HG02840 (cell line): ENCODE measurements at regions not wholly inside any gene's neighbourhood (a gene's known extent, or its start where the extent isn't known, plus 50 kb on each side); places are given as distances from the start of the nearest gene placed in this dataset.

Experiments used
- ATAC-seq: cut with Tn5 transposase; IDR thresholded peaks from one replicate; pipeline ENCODE4 v1.9.1; 2021; ENCODE audit warnings: mild to moderate bottlenecking, moderate library complexity, moderate number of reproducible peaks; ENCODE audit not compliant: unreplicated experiment, low FRiP score

DNA sequence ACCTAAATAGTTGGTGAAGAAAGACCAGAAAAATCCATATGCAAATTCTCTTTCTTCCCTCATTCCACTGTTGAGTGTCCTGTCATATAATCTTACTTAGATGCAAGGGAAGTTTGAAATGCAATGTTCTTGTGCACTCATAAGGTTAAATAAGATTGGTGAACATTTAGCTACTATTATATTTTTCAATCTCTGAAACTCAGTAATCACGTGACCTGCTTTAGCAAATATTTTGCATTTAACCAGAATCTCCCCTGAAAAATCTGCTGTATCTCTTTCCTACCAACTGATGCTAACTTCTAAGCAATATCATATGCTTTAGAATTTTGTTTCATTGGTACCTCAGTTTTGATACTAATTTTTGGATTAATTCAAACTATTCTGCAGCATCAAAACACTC lies 533.2 kb downstream of the RIT2 start:
- no peak for ATAC-seq

DNA sequence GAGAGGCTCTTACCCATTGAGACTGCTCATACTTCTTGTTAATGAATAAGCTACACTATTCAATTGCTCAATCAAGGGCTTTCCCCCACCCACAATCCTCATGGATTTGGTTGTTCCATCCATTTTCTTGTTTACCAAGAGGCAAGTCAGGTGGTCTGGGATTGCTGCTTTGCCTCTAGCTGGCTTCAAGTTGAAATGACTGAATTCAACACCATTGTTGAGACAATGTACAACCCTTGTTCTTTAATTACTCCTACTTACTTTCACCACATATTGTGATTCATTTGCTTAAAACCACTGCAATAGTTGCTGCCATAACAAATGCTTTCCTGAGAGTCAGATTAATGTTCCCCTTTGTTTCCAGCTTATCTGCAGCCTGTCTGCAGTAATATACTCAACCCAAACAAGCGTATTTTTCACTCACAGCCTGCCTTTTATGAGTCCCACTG lies 532.2 kb downstream of the RIT2 start:
- no peak for ATAC-seq

DNA sequence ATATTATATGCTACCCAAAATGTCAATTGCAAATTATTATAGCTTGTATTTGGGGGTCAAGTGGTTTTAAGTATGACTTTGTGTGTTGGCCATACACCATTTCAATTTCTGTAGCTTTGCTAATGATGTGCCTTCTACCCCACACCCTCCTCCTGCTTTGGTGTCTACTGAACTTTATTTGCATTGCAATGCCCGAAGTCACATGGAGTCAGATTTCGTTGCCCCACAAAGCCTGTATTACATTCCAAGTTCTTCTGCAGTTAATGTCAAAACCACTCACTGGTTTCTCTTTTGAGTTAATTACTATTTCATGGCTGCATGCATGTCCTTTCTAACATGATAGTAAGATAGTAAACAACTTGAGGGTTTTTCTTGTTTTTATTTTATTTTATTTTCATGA lies 528.9 kb downstream of the RIT2 start:
- ATAC-seq: no peak

DNA sequence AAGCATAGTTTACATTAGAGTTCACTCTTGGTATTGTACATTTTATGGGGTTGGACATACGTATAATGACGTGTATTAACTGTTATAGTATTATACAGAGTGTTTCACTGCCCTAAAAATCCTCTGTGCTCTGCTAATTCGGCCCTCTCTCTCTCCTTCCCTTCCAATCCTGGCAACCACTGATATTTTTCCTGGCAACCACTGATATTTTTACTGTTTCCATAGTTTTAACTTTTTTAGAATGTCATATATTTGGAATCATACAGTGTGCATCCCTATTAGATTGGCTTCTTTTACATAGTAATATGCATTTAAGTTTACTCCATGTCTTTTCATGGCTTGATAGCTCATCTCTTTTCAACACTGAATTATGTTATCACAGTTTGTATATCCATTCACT lies 526.7 kb downstream of the RIT2 start:
- no peak for ATAC-seq

DNA sequence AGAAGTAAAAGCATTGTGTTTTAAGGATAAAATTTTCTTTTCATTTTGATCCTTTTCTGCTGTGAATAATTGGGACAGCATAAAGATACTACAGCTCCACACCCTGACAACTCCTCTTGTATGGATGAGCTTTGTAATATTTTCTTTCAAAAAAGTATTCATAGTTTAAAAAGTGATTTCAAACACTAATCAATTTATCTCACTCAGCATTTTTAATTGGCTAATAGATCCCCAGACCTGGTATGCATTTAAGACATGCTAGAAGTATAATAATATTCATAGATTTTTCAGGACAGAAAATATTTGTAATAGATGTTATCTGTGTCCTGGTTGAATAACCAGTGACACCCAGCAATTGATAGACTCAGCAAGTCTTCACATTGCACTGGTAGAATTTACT lies 510.7 kb downstream of the RIT2 start:
- no peak for ATAC-seq

DNA sequence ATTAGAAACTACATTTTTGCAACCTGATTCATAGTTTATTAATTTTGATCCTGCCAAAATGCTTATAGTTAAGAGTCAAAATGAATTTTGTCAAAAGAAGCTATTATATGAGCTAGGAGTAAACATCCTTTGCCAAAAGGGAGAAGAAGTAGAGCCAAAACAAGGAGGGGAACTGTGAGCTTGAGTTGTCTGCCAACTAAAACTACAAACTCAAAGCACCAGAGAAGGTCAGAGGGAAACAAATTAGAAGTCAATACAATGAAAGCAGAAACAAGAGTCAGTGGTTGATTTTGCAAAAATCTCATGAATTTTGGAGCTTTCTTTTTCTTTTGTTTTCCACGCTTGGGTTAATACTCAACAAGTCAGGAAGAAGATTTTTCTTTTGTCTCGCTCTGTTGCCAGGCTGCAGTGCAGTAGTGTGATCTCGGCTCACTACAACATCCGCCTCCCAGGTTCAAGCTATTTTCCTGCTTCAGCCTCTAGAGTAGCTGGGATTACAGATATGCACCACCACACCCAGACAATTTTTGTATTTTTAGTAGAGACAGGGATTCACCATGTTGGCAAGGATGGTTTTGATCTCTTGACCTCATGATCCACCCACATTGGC lies 508.5 kb downstream of the RIT2 start:
- no peak for ATAC-seq

DNA sequence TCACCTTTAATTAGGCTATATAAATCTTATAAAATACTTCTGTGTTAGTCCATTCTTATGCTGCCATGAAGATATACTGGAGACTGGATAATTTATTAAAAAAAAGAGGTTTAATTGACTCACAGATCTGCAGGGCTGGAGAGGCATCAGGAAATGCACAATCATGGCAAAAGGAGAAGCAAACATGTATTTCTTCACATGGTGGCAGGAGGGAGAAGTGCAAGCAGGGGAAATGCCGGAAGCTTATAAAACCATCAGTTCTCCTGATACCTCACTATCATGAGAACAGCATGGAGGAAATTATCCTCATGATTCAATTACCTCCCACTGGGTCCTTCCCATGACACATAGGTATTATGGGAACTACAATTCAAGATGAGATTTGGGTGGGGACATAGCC lies 504.4 kb downstream of the RIT2 start:
- ATAC-seq: no peak

DNA sequence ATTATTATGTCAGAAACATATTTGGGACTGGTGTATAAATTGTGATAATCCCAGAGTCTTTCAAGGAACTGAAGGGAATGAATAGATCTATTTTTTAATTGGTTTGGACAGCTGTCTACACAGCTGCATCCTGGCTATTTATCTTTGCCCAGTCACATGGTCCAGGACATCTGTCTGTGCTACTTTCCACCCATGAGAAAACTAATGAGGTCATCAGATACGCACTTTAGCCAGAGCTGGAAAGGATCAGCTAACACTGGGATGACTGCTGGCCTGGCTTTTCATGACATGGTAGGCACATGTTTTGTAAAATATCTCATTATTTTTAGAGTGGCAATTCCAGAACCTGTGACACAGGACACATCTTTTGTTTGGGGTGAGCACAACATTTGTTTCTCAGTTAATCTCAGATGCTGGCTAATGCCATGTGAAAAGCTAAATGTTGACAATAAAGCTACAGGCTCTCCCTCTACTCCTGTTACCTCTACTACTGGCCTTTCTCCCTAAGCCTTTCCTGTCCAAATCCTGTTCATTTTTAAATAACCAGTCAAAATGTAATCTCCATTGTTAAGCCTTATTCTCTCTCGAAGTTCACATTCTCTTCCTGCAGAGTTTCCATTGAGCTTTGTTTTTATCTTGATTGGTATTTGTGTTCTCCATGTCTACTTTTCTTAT lies 500.7 kb downstream of the RIT2 start:
- no peak for ATAC-seq

DNA sequence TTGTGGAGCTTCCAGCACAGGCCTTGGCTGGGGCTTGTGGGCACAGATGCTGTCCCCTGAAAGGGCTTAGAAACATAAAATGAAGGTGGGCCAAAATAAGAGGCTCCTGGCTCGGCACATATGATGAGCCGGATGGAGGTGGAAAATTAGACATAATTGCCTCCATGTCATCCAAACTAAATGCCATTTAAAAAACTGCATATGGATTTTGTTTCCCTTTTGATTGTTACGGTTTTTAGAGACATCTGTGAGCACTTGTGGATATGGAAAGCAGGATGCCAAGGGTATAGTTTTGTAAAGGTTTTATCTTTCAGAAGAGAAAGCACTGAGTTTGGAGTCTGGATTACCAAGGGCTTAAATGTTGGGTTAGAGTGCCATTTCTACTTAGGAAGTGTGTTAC lies 498.3 kb downstream of the RIT2 start:
- no peak for ATAC-seq

DNA sequence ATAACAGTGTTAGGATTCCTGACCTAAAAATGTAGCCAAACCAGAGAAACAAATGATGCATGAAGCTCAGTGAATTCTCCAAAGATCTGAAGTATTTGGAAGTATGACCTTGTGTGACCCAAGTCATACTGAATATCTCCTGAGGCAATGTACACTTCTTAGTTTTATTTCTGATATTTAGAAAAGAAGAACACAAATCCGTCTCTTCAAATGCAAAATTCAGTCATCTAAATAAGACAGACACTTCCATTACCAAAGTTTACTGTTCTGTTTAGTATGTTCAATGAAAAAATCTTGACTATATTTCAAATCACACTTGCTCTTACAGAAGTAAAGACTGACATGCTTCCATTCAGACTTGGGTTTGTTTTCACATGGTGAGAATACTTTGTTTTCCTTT lies 495.7 kb downstream of the RIT2 start:
- ATAC-seq: no peak

DNA sequence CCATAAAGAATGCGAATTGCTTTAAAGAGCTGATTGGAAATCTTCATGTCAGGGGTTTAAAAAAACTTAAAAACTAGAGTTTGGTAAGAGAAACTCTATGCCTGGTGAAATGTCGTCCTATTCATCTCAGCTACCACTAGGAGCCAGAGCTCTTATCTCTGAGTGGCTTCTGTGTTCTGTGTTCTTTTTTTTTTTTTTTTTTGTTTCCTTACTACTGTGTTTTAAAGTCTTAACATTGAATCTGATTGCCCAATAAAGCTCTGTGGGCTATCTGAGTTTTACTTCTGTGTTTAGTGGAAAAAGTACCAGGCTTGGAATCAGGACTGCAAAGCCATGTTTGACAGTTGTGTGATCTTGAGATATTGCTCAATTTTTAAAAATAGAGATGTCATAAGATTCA lies 494.8 kb downstream of the RIT2 start:
- ATAC-seq: no peak

DNA sequence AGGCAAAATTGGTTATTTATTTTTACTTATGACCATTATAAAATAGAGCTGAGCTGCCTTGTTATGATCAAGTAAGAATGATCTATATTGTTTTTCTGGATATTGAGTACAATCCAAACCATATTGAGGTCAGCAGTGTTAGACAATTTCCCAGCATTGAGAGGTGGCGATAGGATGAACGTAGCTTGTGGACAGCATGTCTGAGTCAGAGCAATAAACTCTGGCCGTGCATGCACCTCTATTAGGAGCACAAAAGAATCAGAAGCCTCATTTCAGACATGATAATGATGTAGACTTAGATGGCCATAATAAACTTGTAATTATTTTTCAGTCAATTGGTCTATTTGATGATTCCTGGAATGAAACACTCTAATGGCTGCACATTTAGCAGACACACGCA lies 491.6 kb downstream of the RIT2 start:
- ATAC-seq: no peak

DNA sequence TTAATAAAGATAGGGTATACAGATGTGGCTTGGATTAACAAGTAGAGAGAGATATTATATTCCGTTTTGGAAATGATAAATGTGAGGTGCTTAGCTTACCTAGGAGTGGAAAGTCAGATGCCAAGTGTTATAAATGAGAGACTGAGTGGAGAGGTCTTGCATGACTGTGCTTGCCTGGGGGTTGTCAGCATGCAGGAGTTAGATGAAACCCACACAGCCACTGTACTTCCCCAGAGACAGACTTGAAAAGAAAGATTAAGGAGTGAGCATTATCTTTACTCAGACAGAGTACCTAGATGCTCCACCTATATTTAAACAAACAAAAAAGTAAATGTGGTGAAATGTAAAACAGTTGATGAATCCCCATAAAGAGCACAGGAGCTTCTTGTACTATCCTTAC lies 482.7 kb downstream of the RIT2 start:
- no peak for ATAC-seq

DNA sequence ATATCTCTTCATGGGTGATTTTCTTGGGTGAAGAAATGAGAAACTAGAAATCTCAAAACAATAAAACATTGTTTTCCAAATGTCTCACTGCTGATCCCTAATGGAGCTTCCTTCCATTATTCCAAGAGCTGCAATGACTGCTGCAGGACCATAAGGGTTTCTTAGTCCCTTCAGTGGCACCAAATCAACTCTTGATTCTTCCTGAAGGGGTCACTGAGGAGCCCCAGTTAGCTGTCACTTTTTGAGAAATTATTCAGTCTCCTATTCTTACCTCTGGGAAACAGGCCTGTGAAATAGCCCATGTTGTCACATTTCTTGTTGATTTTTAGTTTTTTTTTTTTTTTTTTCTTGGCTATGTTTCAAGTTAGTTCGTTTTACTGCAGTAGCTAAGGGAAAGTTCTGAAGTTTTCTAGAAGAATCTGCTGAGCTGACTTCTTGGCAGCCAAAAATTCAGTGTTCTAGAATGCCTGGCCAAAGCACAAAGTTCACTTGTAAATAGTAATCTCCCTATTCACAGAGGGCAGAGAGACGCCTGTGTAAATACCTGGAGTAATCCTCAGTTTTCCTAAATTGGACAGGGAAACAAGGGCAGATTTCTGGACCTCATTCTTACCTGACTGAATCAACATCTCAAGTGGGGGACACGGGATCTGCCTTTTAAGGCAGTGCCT lies 480.0 kb downstream of the RIT2 start:
- no peak for ATAC-seq

DNA sequence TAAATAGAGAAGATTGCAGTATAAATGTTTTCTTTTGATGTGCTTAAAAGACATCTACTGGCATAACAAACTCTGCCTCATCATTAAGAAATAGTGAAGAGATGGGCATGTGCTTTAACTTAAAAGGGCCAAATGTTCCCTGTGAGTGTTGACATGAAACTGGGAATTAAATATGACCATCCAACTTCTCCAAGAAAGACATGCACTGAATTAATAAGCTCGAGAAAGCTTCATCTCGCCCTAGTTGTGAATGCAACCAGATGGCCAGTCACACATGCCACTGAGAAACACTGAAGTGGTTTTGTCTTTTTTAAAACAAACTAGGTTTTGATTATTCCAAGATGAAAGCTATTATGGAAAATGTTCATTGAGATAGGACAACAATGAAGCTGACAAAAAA lies 479.2 kb downstream of the RIT2 start:
- no peak for ATAC-seq

DNA sequence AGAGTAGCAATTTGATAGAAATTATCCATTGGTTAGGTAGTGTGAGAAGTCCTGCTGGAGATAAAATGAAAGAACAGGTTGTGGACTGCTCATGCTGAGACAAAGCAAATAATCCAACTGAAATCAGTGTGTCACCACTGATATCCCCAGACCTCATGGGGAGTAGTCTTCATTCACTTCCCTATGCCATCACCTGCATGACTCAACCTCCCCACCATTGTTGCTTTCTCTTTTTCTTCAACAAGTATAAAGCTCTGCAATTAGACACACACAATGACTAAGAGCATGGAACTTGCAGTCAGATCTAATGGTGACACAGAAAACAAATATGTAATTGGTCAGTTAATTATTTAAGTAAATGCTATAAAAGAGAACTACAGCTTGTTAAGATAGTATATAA lies 475.3 kb downstream of the RIT2 start:
- no peak for ATAC-seq

DNA sequence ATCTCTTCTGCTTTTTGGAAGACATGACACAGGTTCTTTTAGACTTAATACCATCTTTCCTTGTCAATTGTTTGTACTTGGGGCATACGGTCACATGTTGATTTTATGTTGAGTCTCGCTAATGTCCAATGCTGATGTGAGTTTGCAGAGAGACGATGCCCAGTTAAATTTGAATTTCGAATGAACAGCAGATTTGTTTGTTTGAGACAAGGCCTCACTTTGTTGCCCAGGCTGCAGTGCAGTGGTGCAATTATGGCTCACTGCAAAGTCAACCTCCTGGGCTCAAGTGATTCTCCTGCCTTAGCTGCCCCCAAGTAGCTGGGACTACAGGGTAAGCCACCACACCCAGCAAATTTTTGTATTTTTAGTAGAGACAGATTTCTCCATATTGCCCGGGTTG lies 473.5 kb downstream of the RIT2 start:
- ATAC-seq: no peak

DNA sequence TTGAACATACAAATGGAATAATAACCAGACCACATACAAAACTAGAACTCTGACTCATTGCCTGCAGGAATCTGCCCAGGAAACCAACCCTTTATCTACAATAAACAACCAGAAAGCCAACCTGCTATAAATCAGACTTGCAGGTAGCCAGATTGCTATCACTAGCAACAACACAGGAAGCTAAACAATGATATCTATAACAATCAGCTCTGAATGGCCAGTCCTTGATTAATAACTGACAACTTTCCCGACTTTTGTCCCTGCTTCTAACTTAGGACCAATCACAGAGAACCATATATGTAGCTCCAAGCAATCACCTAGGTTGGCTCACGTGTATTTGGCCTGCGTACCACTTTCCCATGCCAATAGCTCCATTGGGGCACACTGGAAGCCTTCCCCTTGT lies 470.8 kb downstream of the RIT2 start:
- no peak for ATAC-seq

DNA sequence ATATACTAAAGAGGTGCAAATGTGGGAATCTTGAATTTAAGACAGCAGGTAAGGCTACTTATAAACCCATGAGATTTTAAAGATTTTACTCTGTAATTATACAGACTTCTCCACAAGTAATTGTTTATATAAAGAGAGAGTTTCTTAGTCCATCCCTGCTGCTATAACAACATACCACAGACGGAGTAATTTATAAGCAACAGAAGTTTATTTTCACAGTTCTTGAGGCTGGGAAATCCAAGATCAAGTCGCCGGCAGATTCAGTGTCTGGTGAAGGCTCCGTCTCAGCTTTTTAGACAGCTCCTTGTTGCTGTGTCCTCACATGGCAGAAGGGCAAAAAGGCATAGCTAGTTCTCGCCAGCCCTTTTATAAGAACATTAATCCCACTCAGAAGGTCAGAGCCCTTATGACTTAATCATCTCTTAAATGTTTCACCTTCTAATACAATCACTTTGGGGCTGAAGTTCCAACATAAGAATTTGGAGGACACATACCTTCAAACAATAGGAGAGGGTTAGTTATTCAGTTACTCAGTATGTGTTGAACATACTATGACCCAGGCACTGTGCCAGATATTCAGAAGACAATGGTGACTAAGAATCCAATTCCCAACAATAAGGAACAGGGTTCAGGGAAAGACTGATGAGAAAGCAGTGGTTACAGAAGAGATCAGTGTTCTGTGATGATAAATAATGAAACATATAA lies 466.0 kb downstream of the RIT2 start:
- no peak for ATAC-seq

DNA sequence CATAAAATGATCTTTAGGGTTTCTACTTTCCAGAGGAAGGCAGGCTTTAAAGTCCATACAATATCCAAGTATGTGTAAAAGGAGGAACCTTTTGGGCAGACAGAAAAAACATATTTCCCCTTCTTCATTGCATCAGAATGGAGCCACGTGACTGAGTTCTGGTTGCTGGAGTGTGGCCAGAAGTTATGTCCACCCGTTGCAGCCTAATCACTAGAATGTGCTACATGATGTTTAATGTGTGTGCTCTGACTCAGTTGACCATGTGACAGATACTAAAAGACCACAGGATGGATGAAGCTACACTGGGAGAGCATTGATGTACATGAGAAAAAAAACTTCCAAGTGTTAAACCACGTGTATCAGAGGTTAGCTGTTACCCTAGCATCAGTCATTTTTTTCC lies 460.9 kb downstream of the RIT2 start:
- ATAC-seq: no peak

DNA sequence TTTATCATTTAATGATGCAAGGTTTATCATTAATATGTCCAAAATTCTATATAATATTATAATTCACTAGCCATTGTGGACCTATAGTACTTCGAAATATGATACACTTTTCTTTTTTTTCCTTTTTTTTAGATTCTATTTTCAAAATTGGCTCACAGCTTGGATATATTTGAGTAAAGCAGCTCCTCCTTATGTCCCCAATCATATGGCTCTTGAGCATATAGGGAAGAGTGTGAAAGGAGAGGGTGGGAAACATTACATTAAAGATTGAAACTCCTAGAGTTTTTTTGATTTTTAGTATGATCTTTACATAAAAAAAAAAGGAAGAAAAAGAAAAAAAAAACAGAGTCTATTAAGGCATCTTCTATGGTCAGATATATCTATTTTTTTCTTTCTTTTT lies 457.9 kb downstream of the RIT2 start:
- ATAC-seq: no peak
